ENCODE measurements at regions not wholly inside any gene's neighbourhood (a gene's known extent, or its start where the extent isn't known, plus 50 kb on each side); places are given as distances from the start of the nearest gene placed in this dataset.

- Mint-ChIP-seq H3K27ac (no peak overlapping the region), H3K4me3 (ENCODE audit: low read depth) (no peak overlapping the region), H3K36me3 (ENCODE audit: insufficient read depth) (no peaks in the 10 kb centered on the region), H3K4me1 (ENCODE audit: low read depth) (peaks cover 5% of the 10 kb centered on the region), H3K27me3 (no peaks in the 10 kb centered on the region), H3K9me3 (ENCODE audit: low read depth) (peaks cover 7% of the 10 kb centered on the region)
- TF ChIP-seq, protein P1, sequence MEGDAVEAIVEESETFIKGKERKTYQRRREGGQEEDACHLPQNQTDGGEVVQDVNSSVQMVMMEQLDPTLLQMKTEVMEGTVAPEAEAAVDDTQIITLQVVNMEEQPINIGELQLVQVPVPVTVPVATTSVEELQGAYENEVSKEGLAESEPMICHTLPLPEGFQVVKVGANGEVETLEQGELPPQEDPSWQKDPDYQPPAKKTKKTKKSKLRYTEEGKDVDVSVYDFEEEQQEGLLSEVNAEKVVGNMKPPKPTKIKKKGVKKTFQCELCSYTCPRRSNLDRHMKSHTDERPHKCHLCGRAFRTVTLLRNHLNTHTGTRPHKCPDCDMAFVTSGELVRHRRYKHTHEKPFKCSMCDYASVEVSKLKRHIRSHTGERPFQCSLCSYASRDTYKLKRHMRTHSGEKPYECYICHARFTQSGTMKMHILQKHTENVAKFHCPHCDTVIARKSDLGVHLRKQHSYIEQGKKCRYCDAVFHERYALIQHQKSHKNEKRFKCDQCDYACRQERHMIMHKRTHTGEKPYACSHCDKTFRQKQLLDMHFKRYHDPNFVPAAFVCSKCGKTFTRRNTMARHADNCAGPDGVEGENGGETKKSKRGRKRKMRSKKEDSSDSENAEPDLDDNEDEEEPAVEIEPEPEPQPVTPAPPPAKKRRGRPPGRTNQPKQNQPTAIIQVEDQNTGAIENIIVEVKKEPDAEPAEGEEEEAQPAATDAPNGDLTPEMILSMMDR (IDR thresholded peaks at IDR 0.05; ENCODE audit: unreplicated experiment): no peak
- no peak for DNase-seq (ENCODE audit: low spot score, unreplicated experiment)
These were observed 470.5 kb downstream of the COL12A1 start for GRCh38 chr6:74735304-74735703.

GRCh38 chr6:74734901-74735300, 471.0 kb downstream of the COL12A1 start:
- Mint-ChIP-seq H3K4me3 (ENCODE audit: low read depth) (no peak overlapping the region), H3K27me3 (no peaks in the 10 kb centered on the region), H3K4me1 (ENCODE audit: low read depth) (peaks cover 5% of the 10 kb centered on the region), H3K36me3 (ENCODE audit: insufficient read depth) (no peaks in the 10 kb centered on the region), H3K9me3 (ENCODE audit: low read depth) (peaks cover 7% of the 10 kb centered on the region), H3K27ac (no peak overlapping the region)
- no peak for DNase-seq (ENCODE audit: low spot score, unreplicated experiment)
- TF ChIP-seq, protein P1 (IDR thresholded peaks at IDR 0.05; ENCODE audit: unreplicated experiment): no peak

DNA sequence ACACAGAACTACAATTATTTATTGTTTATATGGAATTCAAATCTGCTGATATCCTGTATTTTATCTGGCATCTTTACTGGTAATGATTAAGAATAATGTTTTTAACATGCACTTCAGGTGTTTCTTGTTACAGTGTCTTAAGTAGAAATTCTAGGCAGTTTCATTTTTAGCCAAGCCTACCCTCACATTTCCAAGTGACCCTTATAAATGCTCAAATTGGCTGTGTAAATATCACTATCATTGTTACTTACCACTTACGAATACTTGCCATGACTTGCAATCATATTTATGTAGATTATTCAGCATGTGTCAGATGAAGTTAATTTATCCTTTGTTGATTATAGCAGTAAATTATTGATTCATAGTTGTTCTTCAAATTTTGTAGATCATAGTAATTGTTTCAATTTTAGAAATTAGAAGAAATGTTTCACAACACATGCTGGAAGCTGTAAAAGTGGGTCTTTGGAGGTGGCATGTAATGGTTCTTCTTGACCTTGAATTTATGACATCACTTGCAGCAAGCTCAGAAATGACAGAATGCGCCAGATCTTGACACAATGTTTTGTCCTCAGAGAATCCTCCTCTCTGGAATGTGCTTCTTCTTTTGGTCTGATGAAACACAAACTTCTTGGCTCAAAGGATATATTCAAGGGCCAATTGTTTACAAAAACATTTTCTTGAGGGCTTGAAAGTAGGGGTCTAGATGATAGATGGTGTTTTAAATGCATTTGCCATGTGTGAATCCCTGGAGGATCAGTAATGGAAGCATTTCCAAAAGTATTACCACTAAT, 471.8 kb downstream of the COL12A1 start:
- Mint-ChIP-seq H3K4me3 (ENCODE audit: low read depth) (no peak overlapping the region), H3K4me1 (ENCODE audit: low read depth) (peaks cover 5% of the 10 kb centered on the region), H3K27ac (no peak overlapping the region), H3K9me3 (ENCODE audit: low read depth) (peaks cover 7% of the 10 kb centered on the region), H3K27me3 (no peaks in the 10 kb centered on the region), H3K36me3 (ENCODE audit: insufficient read depth) (no peaks in the 10 kb centered on the region)
- no peak for DNase-seq (ENCODE audit: low spot score, unreplicated experiment)
- TF ChIP-seq, protein P1 (IDR thresholded peaks at IDR 0.05; ENCODE audit: unreplicated experiment): no peak

DNA sequence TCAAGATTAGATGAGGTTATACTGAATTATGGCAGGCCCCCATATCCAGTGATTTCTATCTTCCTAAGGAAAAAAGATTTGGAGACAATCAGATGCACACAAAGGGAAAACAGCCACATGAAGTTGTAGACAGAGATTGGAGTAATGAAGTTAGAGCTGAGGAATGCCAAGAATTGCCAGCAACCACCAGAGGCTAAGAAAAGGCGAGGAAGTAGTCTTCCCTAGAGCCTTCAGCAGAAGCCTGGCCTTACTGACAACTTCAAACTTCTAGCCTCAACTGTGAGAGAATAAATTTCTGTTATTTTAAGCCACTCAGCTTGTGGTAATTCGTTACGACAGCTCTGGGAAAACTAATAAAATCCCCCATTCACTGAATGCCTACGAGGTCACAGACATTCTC, 473.9 kb downstream of the COL12A1 start:
- peaks cover 5% of the 10 kb centered on the region for H3K9me3 Mint-ChIP-seq (ENCODE audit: low read depth)
- TF ChIP-seq, protein P1 (IDR thresholded peaks at IDR 0.05; ENCODE audit: unreplicated experiment): no peak
- no peaks in the 10 kb centered on the region for H3K36me3 Mint-ChIP-seq (ENCODE audit: insufficient read depth)
- no peak overlapping the region for H3K27ac Mint-ChIP-seq
- no peak overlapping the region for H3K4me3 Mint-ChIP-seq (ENCODE audit: low read depth)
- no peak for DNase-seq (ENCODE audit: low spot score, unreplicated experiment)
- H3K4me1 Mint-ChIP-seq (ENCODE audit: low read depth): peaks cover 5% of the 10 kb centered on the region
- H3K27me3 Mint-ChIP-seq: no peaks in the 10 kb centered on the region

GRCh38 chr6:74731204-74731603, 474.6 kb downstream of the COL12A1 start:
- Mint-ChIP-seq H3K27ac (no peak overlapping the region), H3K4me1 (ENCODE audit: low read depth) (peaks cover 5% of the 10 kb centered on the region), H3K27me3 (no peaks in the 10 kb centered on the region), H3K4me3 (ENCODE audit: low read depth) (no peak overlapping the region), H3K9me3 (ENCODE audit: low read depth) (peaks cover 3% of the 10 kb centered on the region), H3K36me3 (ENCODE audit: insufficient read depth) (no peaks in the 10 kb centered on the region)
- TF ChIP-seq, protein P1 (IDR thresholded peaks at IDR 0.05; ENCODE audit: unreplicated experiment): no peak
- DNase-seq (ENCODE audit: low spot score, unreplicated experiment): no peak
